Endothelial cell of umbilical vein (primary cell): ENCODE measurements at regions not wholly inside any gene's neighbourhood (a gene's known extent, or its start where the extent isn't known, plus 50 kb on each side); places are given as distances from the start of the nearest gene placed in this dataset.

ENCODE experiments used
- BruUV-seq: library from RNA; stranded (reverse); fragments of 400-500 nt; replicated peaks from 2 replicates; lab custom pipeline; 2021; lab: Mats Ljungman, UMichigan
- CTCF ChIA-PET: fragments of 300-600, 350-600 bp; sonication (Branson Sonifier 250); formaldehyde crosslinking; loops from one replicate; lab custom pipeline; 2021; ENCODE audit warnings: antibody characterized with exemption, inconsistent platforms; lab: Charles Lee
- POLR2A ChIA-PET: fragments of 300-600, 350-600 bp; sonication (Branson Sonifier 250); formaldehyde crosslinking; loops from one replicate; lab custom pipeline; 2021; ENCODE audit warnings: antibody characterized with exemption, inconsistent platforms; lab: Charles Lee
- DNase-seq: peaks from one replicate; pipeline ENCODE4 v3.0.0-alpha.2; 2011; ENCODE audit warnings: low read depth, low spot score
- FAIRE-seq: peaks from 2 replicates; lab custom pipeline; 2011; peaks lifted over from hg19 to GRCh38; lab: Jason Lieb, UNC
- H2AFZ ChIP-seq: 2 replicates; pipeline ENCODE4 v1.6.0; 2012; ENCODE audit warnings: low read depth, low read length, control low read depth, inconsistent platforms
- H3K27ac ChIP-seq: 2 replicates; pipeline ENCODE4 v1.5.1; 2011; ENCODE audit warnings: low read depth, mild to moderate bottlenecking, control low read depth, low read length, moderate library complexity; ENCODE audit not compliant: insufficient read depth
- H3K27me3 ChIP-seq, 2 experiments: 2 replicates each; pipeline versions ENCODE4 v1.6.0 to v1.6.1; 2011; ENCODE audit warnings: low read length in 2 of 2, mixed read lengths in 1 of 2; ENCODE audit not compliant: control insufficient read depth in 2 of 2, insufficient read depth in 2 of 2
- H3K36me3 ChIP-seq, 2 experiments: 2 replicates in 1 of 2; 3 replicates in 1 of 2; pipeline ENCODE4 v1.5.1; 2011; ENCODE audit warnings: low read length in 2 of 2, mild to moderate bottlenecking in 1 of 2, moderate library complexity in 1 of 2; ENCODE audit not compliant: control insufficient read depth in 2 of 2, insufficient read depth in 2 of 2; ENCODE audit errors: extremely low read depth in 1 of 2
- H3K4me1 ChIP-seq: 3 replicates; pipeline ENCODE4 v1.5.1; 2011; ENCODE audit warnings: mild to moderate bottlenecking, low read length; ENCODE audit not compliant: control insufficient read depth, insufficient read depth; ENCODE audit errors: extremely low read depth
- H3K4me2 ChIP-seq: 2 replicates; pipeline ENCODE4 v1.6.1; 2011; ENCODE audit warnings: low read length, control low read depth, mixed read lengths; ENCODE audit not compliant: insufficient read depth
- H3K4me3 ChIP-seq, 3 experiments: fragments of 200-600 bp in 1 of 3; sonication (generic), shearing (Covaris generic) in 1 of 3; replicated peaks in 1 of 3; 2 replicates each; pipeline ENCODE4 v1.5.1; 2011 to 2016; ENCODE audit warnings: control low read depth in 3 of 3, low read length in 3 of 3, mild to moderate bottlenecking in 2 of 3, inconsistent platforms in 1 of 3, low read depth in 1 of 3, moderate library complexity in 1 of 3; ENCODE audit not compliant: insufficient read depth in 1 of 3
- H3K79me2 ChIP-seq: 2 replicates; pipeline ENCODE4 v1.6.0; 2012; ENCODE audit warnings: low read length, inconsistent platforms; ENCODE audit not compliant: control insufficient read depth, insufficient read depth
- H3K9ac ChIP-seq: replicated peaks from 2 replicates; pipeline ENCODE3; 2011; ENCODE audit warnings: low read length, control low read depth; ENCODE audit not compliant: insufficient read depth; ENCODE audit errors: extremely low read depth
- H3K9me1 ChIP-seq: replicated peaks from 3 replicates; pipeline ENCODE4 v1.6.0; 2011; ENCODE audit warnings: mild to moderate bottlenecking, low read length; ENCODE audit not compliant: control insufficient read depth, insufficient read depth; ENCODE audit errors: extremely low read depth
- H3K9me3 ChIP-seq: replicated peaks from 2 replicates; pipeline ENCODE4 v1.5.1; 2012; ENCODE audit warnings: low read length, inconsistent platforms; ENCODE audit not compliant: control insufficient read depth, insufficient read depth
- H4K20me1 ChIP-seq: replicated peaks from 2 replicates; pipeline ENCODE3; 2011; ENCODE audit warnings: mild to moderate bottlenecking, low read length; ENCODE audit not compliant: control insufficient read depth, insufficient read depth; ENCODE audit errors: extremely low read depth
- EZH2 ChIP-seq: IDR thresholded peaks from 2 replicates; pipeline ENCODE4 v1.6.1; 2012; ENCODE audit warnings: borderline replicate concordance, low read depth, mild to moderate bottlenecking, moderate library complexity, low read length, inconsistent platforms; ENCODE audit not compliant: severe bottlenecking
- FOS ChIP-seq: IDR thresholded peaks from 2 replicates; pipeline ENCODE4 v1.6.1; 2011; ENCODE audit warnings: mild to moderate bottlenecking, low read length, moderate library complexity, borderline replicate concordance; ENCODE audit not compliant: insufficient read depth
- GATA2 ChIP-seq: IDR thresholded peaks from 2 replicates; pipeline ENCODE4 v1.7.0; 2011; ENCODE audit warnings: low read depth, mild to moderate bottlenecking, moderate library complexity, mixed read lengths, low read length; ENCODE audit not compliant: insufficient read length, insufficient read depth
- JUN ChIP-seq: IDR thresholded peaks from 2 replicates; pipeline ENCODE4 v1.6.1; 2011; ENCODE audit warnings: borderline replicate concordance, low read depth; ENCODE audit not compliant: insufficient read length, insufficient read depth
- MYC ChIP-seq: IDR thresholded peaks from one replicate; pipeline ENCODE4 v1.6.1; 2011; ENCODE audit warnings: mild to moderate bottlenecking, low read depth, low read length
- POLR2A ChIP-seq: IDR thresholded peaks from 2 replicates; pipeline ENCODE4 v1.6.1; 2012; ENCODE audit warnings: low read depth, mild to moderate bottlenecking, control low read depth, low read length
- POLR2AphosphoS5 ChIP-seq: IDR thresholded peaks from 2 replicates; pipeline ENCODE4 v1.6.1; 2012; ENCODE audit warnings: low read depth, mild to moderate bottlenecking, control low read depth, low read length, moderate library complexity; ENCODE audit not compliant: insufficient read depth
- dilution Hi-C: fragments of 300-500 bp; cut with MboI; formaldehyde crosslinking; loops from one replicate; pipeline ENCODE4 v1.15.0; 2019; ENCODE audit warnings: low sequenced_read_pairs; ENCODE audit not compliant: extremely low pct_ligation_motif_present
- intact Hi-C: fragments of 100-400 bp; cut with micrococcal nuclease; formaldehyde crosslinking; loops from one replicate; pipeline ENCODE4 v1.10.0; 2022
- TF ChIP-seq, protein P1 (sequence below), 2 donors: IDR thresholded peaks; 1 replicate in 1 of 2; 2 replicates in 1 of 2; pipeline ENCODE4 v1.5.1; 2011; ENCODE audit warnings: low read length in 2 of 2, mild to moderate bottlenecking in 2 of 2, moderate library complexity in 2 of 2, control low read depth in 1 of 2, inconsistent platforms in 1 of 2, low read depth in 1 of 2; ENCODE audit not compliant: insufficient read depth in 1 of 2; ENCODE audit errors: extremely low read depth in 1 of 2
- TF ChIP-seq, protein P2 (sequence below): IDR thresholded peaks from 2 replicates; pipeline ENCODE4 v1.6.1; 2011; ENCODE audit not compliant: insufficient read depth, insufficient read length

DNA sequence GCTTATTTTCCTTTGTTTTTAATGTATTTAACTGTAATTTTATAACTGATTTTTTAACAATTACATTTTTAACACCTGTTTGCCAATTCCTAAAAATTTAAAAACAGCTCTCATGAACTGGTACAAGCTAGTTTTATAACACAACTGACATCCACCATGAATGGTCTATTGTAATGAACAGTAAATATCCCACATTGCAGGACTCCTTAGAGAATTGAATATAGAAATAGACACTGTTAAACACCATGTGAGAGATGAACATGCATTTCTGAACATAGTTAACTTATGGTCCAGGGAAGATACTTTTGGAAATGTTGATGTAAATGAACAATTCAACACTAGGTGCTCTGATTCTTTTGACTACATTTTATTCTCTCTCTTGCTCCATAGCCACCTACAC is 195.1 kb upstream of the GMDS start:
- Histone ChIP-seq H3K79me2 (no peaks in the 10 kb centered on the region), H3K9me3 (no peaks in the 10 kb centered on the region), H3K4me1 (no peaks in the 10 kb centered on the region), H3K4me2 (no peak overlapping the region), H4K20me1 (no peaks in the 10 kb centered on the region), H2AFZ (no peak overlapping the region), H3K36me3 (no peaks in the 10 kb centered on the region), H3K27ac (no peak overlapping the region), H3K4me3 (no peak overlapping the region), H3K27me3 (no peaks in the 10 kb centered on the region), H3K9ac (no peak overlapping the region), H3K9me1 (no peaks in the 10 kb centered on the region)
- ChIA-PET POLR2A (no interaction called here), CTCF (interaction anchor here (1.3 to 2.0 kb wide), 3 partner anchors 8 to 753 kb away, joined by 3 to 6 read pairs (median 5); no protein-coding TSS in a partner anchor)
- FAIRE-seq (no peak), DNase-seq (no peak)
- TF ChIP-seq EZH2 (no peak), POLR2AphosphoS5 (no peak), FOS (no peak)
- TF ChIP-seq, protein P1, sequence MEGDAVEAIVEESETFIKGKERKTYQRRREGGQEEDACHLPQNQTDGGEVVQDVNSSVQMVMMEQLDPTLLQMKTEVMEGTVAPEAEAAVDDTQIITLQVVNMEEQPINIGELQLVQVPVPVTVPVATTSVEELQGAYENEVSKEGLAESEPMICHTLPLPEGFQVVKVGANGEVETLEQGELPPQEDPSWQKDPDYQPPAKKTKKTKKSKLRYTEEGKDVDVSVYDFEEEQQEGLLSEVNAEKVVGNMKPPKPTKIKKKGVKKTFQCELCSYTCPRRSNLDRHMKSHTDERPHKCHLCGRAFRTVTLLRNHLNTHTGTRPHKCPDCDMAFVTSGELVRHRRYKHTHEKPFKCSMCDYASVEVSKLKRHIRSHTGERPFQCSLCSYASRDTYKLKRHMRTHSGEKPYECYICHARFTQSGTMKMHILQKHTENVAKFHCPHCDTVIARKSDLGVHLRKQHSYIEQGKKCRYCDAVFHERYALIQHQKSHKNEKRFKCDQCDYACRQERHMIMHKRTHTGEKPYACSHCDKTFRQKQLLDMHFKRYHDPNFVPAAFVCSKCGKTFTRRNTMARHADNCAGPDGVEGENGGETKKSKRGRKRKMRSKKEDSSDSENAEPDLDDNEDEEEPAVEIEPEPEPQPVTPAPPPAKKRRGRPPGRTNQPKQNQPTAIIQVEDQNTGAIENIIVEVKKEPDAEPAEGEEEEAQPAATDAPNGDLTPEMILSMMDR (IDR thresholded peaks at IDR 0.05; ENCODE audit: extremely low read depth in 1 of 2, insufficient read depth in 1 of 2, low read depth in 1 of 2, low read length in 2 of 2): no peak
- dilution Hi-C loops: no loop called here
- intact Hi-C loops: no loop called here
- no TSS peak for BruUV-seq

DNA sequence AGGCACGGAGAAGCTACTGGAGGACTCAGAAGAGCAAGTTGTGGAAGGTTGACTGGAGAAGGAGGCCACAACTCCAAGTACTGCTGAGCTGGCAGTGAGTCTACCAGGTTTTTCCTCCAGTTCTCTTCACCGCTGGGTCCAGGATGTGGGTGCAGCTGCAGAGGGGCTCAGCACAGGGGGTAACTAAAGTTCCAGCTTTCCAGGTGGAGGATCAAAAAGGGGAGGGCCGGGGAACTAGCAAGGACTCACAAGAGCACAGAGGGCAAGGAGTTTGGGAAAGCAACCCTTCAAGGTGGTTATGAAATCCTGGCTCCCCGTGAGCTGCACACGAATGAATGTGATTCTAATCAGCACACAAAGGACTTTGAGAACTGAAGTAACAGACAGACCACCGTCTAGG is 194.2 kb upstream of the GMDS start:
- ChIA-PET POLR2A (interaction anchor here (0.6 kb wide), 1 partner anchor 874 kb away, joined by 3 read pairs; no protein-coding TSS in a partner anchor), CTCF (interaction anchor here (0.5 to 2.0 kb wide), 3 partner anchors 9 to 194 kb away, joined by 3 to 6 read pairs (median 5); no protein-coding TSS in a partner anchor)
- Histone ChIP-seq H3K79me2 (no peaks in the 10 kb centered on the region), H3K36me3 (no peaks in the 10 kb centered on the region), H3K4me3 (no peak overlapping the region), H3K27me3 (no peaks in the 10 kb centered on the region), H3K4me1 (no peaks in the 10 kb centered on the region), H3K9ac (no peak overlapping the region), H4K20me1 (no peaks in the 10 kb centered on the region), H2AFZ (no peak overlapping the region), H3K4me2 (no peak overlapping the region), H3K9me1 (no peaks in the 10 kb centered on the region), H3K9me3 (no peaks in the 10 kb centered on the region), H3K27ac (no peak overlapping the region)
- TF ChIP-seq POLR2AphosphoS5 (no peak), FOS (no peak), POLR2A (no peak), GATA2 (no peak), JUN (no peak), MYC (no peak), EZH2 (no peak)
- TF ChIP-seq, protein P1 (IDR thresholded peaks at IDR 0.05; ENCODE audit: extremely low read depth in 1 of 2, insufficient read depth in 1 of 2, low read depth in 1 of 2, low read length in 2 of 2): no peak
- TF ChIP-seq, protein P2, sequence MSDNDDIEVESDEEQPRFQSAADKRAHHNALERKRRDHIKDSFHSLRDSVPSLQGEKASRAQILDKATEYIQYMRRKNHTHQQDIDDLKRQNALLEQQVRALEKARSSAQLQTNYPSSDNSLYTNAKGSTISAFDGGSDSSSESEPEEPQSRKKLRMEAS: no peak
- DNase-seq (no peak), FAIRE-seq (no peak)
- dilution Hi-C loops (no loop called here), intact Hi-C loops (no loop called here)
- no TSS peak for BruUV-seq
